BJ (cell line): ENCODE measurements at regions not wholly inside any gene's neighbourhood (a gene's known extent, or its start where the extent isn't known, plus 50 kb on each side); places are given as distances from the start of the nearest gene placed in this dataset.
"Not testable (repeated sequence)": the region's sequence is repeated elsewhere in the genome, so short reads cannot be mapped to it uniquely, and the experiment has no call there.

Experiments
- CTCF ChIA-PET: fragments of 350-600 bp; formaldehyde crosslinking; extraction: SDS; loops from one replicate; lab custom pipeline; 2021; ENCODE audit warnings: antibody characterized with exemption, inconsistent platforms; lab: Yijun Ruan, JAX
- POLR2A ChIA-PET: fragments of 300-600 bp; sonication (Branson Sonifier 250); formaldehyde crosslinking; extraction: SDS; loops from one replicate; lab custom pipeline; 2021; ENCODE audit warnings: antibody characterized with exemption; lab: Charles Lee
- DNase-seq: peaks from one replicate; pipeline ENCODE4 v3.0.0-alpha.2; 2011; ENCODE audit warnings: low read depth
- H3K27me3 ChIP-seq: 2 replicates; pipeline ENCODE4 v1.6.0; 2011; ENCODE audit warnings: low read length; ENCODE audit not compliant: control insufficient read depth, insufficient read depth
- H3K36me3 ChIP-seq: 2 replicates; pipeline ENCODE4 v1.5.1; 2011; ENCODE audit warnings: low read length; ENCODE audit not compliant: control insufficient read depth, insufficient read depth
- H3K4me3 ChIP-seq: 2 replicates; pipeline ENCODE4 v1.5.1; 2011; ENCODE audit warnings: low read depth, mild to moderate bottlenecking, control low read depth, low read length
- TF ChIP-seq, protein P1 (sequence below): IDR thresholded peaks from 2 replicates; pipeline ENCODE4 v1.5.1; 2011; ENCODE audit warnings: low read depth, mild to moderate bottlenecking, control low read depth, inconsistent platforms, low read length, moderate library complexity; ENCODE audit not compliant: insufficient read depth

DNA sequence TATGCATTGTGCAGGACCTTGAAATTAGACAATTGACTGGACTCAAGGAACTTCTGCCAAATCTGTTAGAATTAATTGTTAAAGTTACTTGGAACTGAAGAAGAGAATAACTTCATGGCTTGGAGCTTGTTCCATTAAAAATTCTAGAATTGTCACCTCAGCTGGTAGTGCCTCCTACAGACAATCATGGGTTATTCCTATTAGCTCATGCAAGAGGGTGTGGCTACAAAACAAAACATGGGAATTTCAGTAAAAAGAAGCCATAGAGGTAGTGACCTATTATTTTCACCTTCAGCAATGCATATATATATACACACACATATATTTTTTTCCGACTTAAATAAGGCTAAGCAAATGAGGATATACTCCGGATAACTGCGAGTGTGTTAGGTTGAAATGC lies 181.9 kb upstream of the DTNA start:
- POLR2A ChIA-PET, result no interaction called here
- Histone ChIP-seq H3K27me3 (no peaks in the 10 kb centered on the region), H3K4me3 (no peak overlapping the region), H3K36me3 (no peaks in the 10 kb centered on the region)
- no peak for DNase-seq
- CTCF ChIA-PET, result interaction anchor here (0.6 kb wide), 1 partner anchor 8 kb away, joined by 3 read pairs; no protein-coding TSS in a partner anchor
- TF ChIP-seq, protein P1, sequence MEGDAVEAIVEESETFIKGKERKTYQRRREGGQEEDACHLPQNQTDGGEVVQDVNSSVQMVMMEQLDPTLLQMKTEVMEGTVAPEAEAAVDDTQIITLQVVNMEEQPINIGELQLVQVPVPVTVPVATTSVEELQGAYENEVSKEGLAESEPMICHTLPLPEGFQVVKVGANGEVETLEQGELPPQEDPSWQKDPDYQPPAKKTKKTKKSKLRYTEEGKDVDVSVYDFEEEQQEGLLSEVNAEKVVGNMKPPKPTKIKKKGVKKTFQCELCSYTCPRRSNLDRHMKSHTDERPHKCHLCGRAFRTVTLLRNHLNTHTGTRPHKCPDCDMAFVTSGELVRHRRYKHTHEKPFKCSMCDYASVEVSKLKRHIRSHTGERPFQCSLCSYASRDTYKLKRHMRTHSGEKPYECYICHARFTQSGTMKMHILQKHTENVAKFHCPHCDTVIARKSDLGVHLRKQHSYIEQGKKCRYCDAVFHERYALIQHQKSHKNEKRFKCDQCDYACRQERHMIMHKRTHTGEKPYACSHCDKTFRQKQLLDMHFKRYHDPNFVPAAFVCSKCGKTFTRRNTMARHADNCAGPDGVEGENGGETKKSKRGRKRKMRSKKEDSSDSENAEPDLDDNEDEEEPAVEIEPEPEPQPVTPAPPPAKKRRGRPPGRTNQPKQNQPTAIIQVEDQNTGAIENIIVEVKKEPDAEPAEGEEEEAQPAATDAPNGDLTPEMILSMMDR, result no peak

DNA sequence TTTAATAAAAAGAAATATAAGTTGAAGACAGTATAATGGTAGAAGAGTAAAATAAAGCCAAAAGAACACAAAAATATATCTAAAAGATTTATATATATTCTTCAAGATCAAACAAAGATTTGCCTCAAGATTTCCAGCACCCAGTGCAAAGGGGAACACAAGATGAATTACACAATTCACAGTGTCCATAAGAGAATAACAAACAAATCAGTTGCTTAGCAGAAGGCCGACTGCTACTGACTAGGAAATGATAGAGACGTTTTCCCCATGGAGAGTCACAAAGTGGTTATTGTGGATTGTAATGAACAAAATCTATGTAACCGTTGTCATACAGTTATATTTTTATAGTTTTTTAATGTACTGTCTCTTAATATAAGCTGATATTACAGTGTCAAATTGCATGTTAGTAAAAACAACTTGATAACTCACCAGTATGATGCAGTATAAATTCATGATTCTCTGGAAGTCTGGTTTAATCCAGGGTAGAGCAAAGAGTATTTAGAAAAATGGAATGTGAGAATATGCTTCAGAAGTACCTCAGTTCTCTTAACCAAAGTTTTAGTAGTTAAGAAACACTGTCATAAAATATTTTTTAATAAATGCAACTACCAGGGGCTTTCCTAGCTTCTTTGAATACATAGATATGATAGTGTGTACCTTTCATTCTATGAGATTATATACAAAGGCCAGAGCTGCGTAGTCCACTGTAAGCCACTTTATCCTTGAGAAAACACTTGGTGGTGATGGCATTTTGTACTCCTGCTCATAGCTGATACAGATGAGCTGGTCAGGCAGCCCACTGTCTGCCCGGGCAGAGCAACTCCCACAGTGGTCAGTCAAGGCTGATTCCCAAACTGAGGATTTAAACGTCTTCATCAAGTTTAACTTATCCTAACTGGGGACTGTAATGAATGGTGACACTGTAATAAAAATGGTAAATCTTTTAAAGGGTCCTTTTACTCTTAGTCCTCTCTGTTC lies 180.5 kb upstream of the DTNA start:
- DNase-seq, result no peak
- POLR2A ChIA-PET, result no interaction called here
- Histone ChIP-seq H3K27me3 (no peaks in the 10 kb centered on the region), H3K36me3 (no peaks in the 10 kb centered on the region), H3K4me3 (no peak overlapping the region)
- TF ChIP-seq, protein P1, result no peak
- CTCF ChIA-PET, result no interaction called here

DNA sequence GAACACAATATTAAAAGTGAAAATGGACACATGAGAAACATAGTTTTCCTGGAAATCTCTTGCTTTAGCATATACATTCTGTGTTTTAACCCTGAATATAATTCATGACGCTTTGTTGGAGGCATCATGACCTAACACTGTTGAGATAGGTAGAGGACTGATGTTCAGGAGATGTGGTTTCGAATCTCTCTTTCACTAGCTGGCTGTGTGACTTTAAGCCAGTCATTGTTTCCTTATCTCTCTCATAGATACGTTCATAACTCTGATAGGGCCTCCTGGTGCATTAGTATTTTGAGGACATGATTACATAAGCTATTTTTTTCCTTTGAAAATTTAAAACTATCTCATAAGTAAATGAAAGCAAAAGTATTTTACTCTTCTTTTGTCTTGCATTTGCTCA lies 179.0 kb upstream of the DTNA start:
- DNase-seq, result no peak
- TF ChIP-seq, protein P1, result no peak
- CTCF ChIA-PET, result no interaction called here
- H3K36me3 ChIP-seq, result no peaks in the 10 kb centered on the region
- POLR2A ChIA-PET, result no interaction called here
- H3K27me3 ChIP-seq, result no peaks in the 10 kb centered on the region
- no peak overlapping the region for H3K4me3 ChIP-seq

DNA sequence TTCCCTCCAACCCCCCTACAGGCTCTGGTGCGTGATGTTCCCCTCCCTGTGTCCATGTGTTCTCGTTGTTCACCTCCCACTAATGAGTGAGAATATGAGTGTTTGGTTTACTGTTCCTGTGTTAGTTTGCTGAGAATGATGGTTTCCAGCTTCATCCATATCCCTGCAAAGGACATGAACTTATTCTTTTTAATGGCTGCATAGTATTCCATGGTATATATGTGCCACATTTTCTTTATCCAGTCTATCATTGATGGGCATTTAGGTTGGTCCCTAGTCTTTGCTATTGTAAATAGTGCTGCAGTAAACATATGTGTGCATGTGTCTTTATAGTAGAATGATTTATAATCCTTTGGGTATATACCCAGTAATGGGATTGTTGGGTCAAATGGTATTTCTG lies 175.5 kb upstream of the DTNA start:
- H3K4me3 ChIP-seq, DNase-seq, H3K36me3 ChIP-seq, H3K27me3 ChIP-seq, POLR2A ChIA-PET: not testable (repeated sequence)
- CTCF ChIA-PET, result interaction anchor here (0.8 kb wide), 1 partner anchor 75 kb away, joined by 3 read pairs; no protein-coding TSS in a partner anchor

DNA sequence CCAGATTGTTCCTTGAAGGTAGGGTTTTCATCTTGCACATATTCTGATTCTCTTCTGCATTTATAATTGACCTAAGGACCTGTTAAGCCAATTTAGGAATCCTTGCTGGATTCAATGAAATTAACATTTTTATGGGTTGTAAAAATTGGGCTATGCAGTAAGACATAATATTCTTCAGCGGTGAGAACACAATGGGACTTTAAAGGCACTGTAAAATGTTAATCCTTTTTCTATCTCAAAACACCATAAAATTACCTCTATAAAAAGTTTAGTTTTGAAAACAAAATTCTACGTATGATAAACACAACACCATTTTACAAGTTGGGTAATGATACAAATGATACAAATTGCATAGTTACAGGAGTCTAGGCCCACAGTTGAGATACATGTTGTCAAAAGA lies 169.2 kb upstream of the DTNA start:
- DNase-seq, result no peak
- TF ChIP-seq, protein P1, result no peak
- H3K4me3 ChIP-seq, result no peak overlapping the region
- H3K36me3 ChIP-seq, result no peaks in the 10 kb centered on the region
- no peaks in the 10 kb centered on the region for H3K27me3 ChIP-seq
- POLR2A ChIA-PET, result no interaction called here
- CTCF ChIA-PET, result no interaction called here
